M059J (cell line): ENCODE measurements at regions not wholly inside any gene's neighbourhood (a gene's known extent, or its start where the extent isn't known, plus 50 kb on each side); places are given as distances from the start of the nearest gene placed in this dataset.
"Not testable (repeated sequence)": the region's sequence is repeated elsewhere in the genome, so short reads cannot be mapped to it uniquely, and the experiment has no call there.

Source experiments
- DNase-seq: peaks from one replicate; pipeline ENCODE4 v3.0.0-alpha.2; 2012; ENCODE audit warnings: low read depth

DNA sequence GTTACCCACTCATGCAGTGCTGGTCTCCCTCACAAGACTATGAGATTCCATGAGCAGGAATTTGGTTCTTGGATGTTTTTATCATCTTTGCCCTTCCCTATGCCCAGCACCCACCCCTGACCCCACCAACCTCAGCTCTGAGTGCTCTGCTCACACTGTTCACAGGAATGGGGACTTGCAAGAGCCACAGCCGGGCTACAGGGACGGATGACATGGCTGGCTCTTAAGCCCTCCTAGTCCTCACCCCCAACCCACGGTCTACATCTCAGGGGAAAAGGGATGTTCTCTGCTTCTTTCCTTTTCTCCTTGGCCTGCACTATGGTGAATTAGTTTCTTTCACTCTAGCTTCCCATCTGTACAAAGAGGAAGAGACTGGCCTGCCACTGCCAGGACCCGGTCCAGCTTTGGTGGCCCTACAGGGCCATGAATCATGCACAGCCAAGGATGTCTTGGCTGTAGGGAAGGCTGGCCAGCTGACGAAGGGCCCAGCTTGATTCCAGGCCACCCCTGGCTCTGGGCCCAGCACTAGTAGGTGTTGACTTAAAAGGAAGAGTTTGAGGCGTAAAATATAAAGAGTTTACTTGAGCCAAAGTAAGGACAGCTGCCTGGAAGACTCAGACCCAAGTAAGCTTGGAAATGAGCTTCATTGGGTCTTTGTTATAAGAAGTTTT is 79.7 kb upstream of the MTLN start:
- DNase-seq, result not testable (repeated sequence)

- DNase-seq, result not testable (repeated sequence)
Measured at GRCh38 chr2:110287817-110288216, 75.5 kb upstream of the MTLN start.

GRCh38 chr2:110287253-110287652 is 74.9 kb upstream of the MTLN start:
- DNase-seq, result not testable (repeated sequence)

DNA sequence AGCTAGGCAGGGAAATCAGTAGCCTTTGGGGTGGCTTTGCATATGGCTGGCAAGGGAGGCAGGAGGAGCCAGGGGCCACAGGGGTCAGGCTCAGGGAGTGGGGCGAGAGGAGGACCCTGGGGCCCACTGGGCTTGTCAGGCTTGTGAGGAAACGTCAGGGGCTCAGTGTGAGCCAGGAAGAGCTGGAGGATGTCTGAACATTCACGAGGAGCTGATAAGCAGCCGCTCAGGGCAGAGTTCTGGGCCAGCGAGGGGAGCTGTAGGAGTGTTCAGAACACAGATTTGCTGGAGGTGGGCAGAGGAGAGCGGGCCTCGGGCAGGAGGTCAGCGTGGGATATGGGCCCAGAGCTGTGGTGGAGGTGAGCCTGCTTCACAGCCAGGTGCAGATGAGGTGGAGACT is 72.7 kb upstream of the MTLN start:
- DNase-seq, result not testable (repeated sequence)

- DNase-seq, result not testable (repeated sequence)
Measured at GRCh38 chr2:110280804-110281203, 68.5 kb upstream of the MTLN start.

GRCh38 chr2:110277054-110277453 is 64.7 kb upstream of the MTLN start:
- not testable (repeated sequence) for DNase-seq

DNA sequence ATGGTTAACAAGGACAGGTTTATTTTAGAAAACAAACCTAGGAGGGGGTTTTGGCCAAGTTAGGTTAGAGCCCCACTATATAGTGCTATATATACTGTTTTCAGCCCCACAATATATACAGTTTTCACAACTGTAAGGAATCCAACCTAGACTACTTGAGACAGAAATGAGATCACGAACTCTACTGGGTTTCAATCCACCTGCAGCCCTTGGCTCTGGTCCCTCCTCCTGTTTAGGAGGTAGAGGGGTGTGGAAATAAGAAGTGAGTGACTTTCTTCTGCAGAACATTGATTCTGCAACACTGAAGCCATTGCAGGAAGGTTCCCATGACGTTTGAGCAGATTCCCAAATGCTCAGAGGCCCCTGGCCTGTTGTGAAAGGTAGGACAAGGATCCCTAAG is 63.7 kb upstream of the MTLN start:
- not testable (repeated sequence) for DNase-seq

DNA sequence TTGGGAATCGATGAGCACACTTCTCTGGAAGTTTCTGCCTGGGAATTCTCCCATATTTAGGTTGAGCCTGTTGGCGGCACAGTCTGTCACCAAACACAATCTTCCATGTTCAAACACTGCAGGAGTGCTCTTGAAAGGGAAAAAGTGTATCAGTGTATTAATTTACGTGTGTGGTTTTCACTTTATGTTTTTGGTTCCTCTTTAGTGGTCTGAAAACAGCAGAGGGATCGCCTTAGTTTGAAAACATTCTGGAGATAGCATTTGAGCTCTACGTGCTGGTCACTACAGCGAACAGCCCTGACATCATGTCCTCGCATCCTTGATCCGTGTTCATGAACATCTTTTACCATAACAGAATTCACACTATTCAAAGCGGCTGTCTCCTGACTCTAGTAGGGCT is 57.3 kb upstream of the MTLN start:
- DNase-seq, result not testable (repeated sequence)

GRCh38 chr2:110267828-110268407 is 55.6 kb upstream of the MTLN start:
- not testable (repeated sequence) for DNase-seq

DNA sequence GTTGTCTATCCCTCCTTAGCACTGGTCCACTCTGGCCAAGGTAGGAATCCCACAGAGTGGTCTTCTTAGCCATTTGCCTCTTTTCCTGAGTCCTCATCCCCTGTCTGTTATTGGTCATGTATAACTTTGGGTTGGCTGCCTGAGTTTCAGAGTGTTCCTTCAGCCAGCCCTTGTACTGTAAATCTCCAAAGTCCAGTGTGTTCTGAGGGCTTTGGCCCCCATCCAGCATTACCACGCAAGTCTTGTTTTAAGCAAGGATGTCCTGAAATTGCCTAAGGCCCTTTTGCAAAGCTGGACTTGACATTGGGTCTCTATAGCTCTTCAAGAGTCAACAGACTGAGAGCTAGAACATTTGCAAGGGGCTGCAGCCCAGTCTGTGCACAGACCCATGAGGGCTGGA is 52.5 kb upstream of the MTLN start:
- DNase-seq, result not testable (repeated sequence)

- not testable (repeated sequence) for DNase-seq
Measured at GRCh38 chr2:110264076-110264681, 51.8 kb upstream of the MTLN start.

DNA sequence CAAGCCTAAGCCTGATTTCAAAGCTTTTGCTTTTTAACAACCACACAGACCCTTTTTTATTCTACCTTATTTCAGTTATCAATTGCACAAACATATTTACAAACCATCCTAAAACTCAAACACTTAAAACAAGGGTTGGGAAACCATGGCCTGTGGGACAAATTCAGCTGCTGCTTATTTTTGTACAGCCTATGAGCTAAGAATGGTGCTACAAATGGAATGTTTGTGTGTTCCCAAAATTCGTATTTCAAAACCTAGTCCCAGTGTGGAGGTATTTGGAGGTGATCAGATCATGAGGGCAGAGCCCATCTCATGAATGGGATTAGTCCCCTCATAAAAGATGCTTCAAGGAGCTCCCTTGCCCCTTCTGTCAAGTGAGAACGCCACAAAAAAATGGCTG is 51.1 kb upstream of the MTLN start:
- DNase-seq, result not testable (repeated sequence)
